ENCODE measurements at regions not wholly inside any gene's neighbourhood (a gene's known extent, or its start where the extent isn't known, plus 50 kb on each side); places are given as distances from the start of the nearest gene placed in this dataset.

DNA sequence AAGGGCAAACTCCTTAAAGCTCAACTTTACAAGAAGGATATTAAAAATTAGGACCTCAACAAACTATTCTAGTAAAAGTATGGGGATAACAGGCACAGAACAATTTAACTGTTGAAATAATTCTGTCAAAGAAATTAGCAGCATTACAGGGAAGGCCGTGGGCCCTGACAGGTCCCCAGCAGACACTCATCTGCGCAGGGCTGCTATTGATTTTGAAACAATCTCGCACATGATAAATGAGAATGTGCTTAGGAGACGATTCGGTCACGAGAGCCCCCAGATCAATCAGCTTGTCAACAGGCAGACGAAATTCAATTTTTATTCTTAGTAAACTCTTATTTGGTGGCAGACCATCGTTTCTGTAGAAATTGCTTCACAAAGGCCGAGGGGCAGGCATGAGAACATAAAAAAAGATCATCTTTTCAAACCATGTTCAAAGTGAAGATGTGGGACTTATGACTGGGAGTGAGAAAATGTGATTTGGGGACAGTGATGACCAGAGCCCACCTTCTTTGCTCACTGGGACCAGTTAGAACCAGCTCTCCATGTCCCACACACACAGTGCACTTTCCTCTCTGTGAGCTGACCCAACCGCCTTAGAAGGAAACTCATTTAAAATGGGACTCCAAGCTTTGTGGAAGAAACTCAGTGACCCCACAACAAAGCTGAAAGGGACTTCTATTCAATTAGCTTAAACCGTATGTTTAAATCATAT, 654.5 kb downstream of the TOX3 start:
- DNase-seq: no peak

DNA sequence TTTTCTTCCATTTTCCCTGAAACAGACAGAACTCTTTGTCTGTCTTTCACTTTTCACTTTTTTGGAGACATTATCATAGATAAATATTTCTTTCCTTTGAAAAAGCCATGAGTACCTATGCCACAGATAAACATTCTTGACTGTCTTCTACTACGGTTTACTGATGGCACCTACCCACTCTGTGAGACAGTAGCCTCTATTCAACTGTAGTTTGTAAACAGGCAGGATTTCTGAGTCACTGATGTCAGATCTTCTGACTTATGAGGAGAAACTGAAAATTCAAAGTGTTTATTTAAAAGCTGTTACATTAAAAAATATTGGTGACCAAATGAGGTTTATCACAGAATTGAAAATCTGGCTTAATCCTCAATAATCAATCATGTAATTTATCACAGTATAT, 658.4 kb downstream of the TOX3 start:
- no peak for DNase-seq

DNA sequence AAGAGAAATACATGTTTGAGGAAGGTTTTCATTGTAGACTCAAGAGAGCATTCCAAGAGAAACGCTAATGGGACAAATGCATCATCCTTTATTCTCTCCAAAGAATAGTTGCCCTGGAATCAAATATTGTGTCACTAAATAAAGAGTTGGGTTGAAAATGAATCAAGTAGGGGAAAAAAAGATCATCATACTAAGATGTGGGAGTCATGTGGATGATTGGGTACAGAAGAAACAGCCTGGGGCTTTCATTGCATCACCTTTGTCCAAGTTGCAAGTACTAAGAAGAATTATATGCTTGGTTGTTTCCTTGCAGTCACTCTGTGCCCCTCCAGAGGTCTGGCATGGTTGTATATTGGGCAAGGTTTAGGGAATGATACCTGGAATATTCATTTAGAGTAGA, 658.9 kb downstream of the TOX3 start:
- no peak for DNase-seq

DNA sequence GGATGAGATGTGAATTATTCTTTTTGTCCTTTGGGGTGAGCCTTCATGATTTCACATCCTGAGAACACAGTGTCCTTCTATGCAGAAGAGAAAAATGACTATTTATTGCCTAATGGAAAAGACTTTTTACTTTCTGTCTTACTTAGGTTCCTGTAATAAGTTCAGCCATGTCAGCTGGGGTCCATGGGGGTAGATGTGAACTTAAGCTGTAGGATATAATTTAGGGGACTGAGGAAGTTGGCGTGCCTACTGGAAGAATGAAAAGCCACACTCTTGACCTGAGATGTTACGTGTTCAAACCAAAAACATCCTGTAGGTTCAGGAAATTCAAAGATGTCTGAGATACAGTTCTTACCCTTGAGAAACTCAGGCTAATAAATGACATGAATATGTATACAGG, 660.5 kb downstream of the TOX3 start:
- DNase-seq: no peak

DNA sequence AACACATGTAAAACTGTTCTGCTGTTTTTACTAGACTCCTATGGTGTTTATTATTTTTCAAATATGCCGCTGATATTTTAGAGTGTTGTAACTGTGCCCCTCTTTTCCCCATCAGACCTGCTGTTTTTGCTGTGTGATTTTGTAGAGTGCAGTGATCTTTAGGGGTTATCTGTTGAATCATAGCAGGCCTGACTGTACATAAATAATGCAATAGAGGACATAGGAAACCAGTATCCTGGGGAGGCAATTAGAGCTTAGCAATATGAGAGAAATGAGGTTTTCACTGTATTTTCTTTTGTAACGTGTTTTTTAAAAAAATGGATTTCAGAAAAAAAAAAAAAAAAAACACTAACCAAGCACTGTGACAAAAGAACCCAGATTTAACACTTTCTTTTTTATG, 662.2 kb downstream of the TOX3 start:
- DNase-seq: no peak

DNA sequence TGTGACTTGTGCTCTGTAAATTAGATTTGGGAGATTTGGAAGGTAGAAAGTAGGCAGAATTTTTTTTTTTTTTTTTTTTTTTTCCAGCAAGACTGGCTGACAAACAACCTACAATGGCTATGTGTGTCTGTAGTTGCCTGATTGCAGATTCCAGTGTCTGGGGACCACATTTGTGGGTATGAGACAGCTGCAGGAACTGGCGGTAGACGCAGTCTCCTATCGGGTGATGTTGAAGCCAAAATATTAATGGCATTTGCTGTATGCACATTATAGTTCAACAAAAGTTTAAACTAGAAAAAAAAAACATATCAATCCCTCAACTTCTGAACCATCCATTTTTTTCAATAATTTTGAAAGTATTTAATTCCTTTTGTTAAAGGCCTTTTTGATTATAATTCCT, 665.2 kb downstream of the TOX3 start:
- DNase-seq: no peak

DNA sequence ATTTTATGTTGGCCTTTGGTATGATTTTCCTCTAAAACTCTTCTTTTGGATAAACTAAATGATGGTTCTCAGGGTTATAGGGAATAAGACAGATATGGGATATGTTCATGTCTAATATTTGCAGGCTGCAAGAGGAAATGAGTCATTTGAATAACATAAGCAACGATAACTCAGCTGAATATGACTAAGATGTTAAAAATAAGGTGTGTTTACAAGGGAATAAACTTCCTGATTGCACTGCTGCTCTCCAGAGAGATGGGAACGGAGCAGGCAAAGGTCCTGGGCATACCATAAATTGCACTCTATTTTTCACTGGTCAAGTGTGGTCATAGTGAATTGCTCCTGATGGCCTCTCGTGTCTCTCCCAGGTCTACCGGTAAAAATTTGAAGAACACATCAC, 666.2 kb downstream of the TOX3 start:
- no peak for DNase-seq

DNA sequence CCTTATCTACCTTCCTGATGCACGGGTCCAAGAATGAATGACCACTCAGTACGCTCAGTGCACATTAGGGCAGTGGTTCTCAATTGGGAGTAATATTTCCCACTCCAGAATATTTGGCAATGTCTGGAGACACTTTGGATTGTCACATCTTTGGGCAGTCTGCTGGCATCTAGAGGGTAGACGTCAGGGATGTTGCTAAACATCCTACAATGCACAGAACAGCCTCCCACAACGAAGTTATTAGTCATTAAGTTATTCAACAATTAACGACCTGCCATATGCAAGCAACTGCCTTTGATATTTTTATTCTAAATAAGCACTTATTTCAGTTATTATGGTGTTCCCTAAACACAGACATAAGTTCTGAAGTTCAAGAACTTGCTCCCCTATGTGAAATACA, 669.3 kb downstream of the TOX3 start:
- DNase-seq: no peak

DNA sequence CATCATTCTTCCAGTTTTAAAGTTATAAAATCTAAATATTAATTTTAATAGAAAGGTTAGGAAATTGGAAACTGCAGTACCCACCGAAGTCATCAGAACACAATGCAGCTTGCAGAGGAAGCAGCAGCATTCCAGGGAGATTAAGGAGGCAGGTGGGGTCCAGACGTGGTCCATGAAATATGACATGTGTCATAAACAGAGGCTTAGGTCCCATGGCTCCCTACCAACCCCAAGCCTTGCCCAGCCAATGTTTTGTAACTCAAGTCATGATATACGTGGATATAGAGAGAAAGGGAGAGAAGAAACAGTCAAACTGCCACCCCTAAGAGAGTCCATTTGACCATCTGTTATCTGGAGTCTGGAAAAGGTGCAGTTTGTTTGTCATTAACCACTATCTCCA, 670.0 kb downstream of the TOX3 start:
- DNase-seq: no peak

DNA sequence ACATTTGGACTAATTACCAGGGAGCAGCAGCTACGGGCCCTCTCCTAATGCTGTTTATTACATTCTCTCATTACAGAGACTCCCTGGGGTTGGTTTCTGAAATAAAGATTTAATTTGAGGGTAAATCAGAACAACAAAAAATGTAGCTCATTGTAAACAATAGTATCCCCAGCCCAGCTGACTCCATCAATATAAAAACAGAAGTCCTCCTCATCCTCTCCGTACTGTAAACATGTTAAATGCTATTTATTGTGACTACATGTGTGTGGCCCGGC, 670.4 kb downstream of the TOX3 start:
- DNase-seq: no peak

DNA sequence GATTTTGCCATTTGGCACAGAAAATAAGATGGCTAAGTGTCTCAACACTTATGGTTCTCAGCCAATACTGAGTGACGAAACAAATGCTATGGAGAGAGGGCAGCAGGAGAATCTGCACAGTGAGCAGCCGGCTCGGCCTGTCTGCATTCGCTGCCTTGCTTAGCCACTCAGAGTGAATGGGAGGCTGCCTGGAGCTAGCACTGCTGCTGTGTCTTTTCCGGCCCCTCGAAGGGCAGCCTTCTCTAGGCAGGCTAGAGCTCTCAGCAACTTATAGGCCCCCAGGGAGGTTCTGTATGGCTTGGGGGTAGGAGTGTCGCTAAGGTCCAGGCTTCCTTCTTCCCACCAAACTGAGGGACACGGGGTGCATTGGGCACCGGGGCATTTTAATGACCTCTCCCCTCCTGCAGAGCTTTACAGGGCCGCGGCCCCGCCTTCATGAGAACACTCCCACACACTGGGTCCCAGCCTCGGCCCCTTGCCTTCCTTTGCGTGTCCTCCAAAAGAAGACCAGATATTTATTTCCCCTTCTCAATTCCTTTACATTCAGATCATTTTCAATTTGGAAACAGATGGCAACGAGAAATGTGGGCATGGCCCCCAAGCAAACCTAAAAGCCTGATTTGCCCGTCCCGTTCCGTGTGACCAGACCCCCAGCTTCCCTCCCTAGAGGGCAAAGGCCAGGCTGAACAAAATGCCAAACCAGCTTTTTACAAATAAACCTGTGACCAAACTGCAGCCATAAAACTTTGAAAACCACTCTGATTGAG, 670.9 kb downstream of the TOX3 start:
- no peak for DNase-seq

DNA sequence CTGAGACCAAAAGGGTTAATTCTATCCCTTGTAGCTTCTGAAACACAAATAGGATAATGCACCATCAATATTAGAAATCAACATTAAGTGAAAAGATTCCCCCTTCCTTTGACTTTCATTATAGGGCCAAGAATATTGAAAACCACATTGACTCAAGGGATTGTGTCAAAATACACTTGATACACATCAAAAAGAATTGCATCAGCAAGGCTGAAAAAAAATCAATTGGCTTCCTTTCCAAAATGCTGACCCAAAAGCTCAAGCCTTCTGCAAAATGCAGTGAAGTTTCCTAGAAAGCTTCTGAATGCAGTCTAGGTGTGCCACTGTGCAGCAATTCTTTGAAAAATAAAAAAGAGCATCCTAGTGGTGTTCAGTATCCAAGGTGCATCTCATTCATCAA, 674.4 kb downstream of the TOX3 start:
- DNase-seq: no peak

DNA sequence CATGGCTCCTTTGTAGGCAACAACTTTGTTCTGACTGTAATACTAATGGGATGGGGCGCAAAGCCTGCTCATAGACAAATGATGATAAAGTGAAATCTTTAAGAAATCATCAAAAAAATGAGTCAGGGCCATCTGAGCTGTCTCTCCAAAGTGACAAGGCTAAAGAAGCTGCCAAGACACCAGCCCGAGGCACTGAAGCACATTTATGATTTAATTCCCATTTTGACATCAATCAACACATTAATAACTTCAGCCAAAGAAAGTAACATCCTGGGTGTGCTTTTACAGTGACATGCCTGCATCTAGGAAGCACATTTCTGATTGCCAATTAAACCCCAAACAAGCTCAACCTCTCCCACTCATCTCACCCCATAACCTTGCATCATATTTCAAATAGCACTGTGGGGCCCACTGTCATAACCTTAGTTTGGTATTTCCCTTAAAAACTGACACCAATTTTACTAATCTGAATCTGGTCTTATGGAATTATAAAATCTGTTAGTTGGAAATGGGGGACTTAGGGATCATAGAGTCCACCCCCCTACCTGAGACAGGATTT, 676.6 kb downstream of the TOX3 start:
- DNase-seq: no peak

DNA sequence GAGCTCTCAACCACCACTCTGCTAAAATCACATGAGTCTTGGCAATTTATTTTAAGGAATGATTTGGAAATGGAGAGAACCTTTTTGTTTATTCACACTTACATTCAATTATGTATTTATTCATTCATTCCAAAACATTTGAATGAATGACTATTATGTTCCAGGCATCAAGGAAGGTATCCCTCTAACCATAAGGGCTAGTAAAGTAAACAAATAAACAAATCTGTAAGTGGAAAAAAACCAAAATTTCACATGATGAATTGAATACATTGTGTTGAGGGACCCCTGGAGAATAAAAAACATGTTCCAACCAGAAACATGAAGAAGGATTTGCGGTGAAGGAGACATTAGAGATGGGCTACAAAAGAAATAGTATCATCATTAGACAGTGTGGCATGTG, 677.8 kb downstream of the TOX3 start:
- no peak for DNase-seq

DNA sequence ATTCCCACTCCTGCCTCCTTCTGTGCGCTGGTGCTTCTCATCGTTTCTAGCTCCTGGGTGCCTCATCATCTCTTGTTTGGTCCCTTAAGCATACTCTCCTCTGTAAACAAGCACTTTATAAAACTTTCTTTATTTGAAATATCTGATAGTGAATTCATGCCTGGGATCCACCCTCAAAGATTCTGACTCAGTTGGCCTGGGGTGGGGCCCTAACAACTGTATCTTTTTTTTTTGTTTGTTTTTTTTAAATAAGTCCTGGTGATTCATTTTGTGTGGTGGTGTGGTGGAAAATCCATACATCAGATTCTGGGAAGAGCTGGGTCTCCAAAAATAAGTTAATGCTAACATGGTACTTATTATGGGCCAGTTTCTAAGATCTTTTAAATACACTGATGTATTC, 678.3 kb downstream of the TOX3 start:
- DNase-seq: no peak

DNA sequence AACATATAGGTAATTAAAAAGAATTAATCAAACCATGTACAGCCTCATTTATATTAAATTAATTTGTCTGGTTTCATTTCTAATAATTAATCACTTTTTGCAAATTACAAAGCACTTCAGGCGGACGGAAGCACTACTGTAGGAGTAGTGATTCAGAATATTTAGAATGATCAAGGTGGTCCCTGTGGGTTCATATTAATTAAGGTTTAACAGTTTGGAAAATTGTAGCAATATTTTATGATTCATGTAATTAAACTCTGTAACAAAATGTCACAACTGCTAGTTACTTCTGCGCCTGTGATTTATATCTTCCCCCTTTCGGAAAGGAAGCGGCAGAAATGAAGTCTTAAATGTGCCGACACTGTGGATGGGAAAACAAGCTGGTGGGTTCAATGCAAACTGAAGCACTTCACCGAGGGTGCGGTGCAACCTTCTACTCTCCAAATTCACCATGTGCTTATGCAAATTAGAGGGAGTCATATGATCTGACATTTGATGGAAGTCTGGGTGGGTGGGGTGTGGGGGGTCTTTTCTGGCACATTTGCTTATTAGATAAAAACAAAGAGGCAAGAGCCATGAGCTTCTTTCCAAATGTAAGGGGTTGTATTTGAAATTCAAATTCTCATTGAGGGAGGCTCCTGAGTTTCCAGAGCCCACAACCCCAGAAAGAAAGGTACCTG, 679.4 kb downstream of the TOX3 start:
- DNase-seq: no peak

DNA sequence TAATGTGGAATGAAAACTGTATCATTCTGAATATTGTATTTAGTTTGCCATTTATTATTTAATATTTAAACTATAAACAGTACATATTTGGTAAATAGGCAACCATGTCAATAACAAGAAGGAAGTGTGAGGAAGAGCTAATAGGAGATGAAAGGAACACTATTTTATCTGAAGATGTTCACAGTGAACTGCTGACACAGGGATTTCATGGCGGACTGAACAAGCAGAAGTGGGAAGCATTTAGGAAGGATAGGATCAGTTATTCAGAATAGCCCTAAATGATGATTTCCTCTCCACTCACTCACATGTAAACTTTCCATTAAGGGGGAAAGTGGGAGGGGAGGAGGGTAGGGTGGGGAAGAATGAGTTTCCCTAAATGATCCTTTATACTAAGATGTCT, 682.4 kb downstream of the TOX3 start:
- DNase-seq: no peak

DNA sequence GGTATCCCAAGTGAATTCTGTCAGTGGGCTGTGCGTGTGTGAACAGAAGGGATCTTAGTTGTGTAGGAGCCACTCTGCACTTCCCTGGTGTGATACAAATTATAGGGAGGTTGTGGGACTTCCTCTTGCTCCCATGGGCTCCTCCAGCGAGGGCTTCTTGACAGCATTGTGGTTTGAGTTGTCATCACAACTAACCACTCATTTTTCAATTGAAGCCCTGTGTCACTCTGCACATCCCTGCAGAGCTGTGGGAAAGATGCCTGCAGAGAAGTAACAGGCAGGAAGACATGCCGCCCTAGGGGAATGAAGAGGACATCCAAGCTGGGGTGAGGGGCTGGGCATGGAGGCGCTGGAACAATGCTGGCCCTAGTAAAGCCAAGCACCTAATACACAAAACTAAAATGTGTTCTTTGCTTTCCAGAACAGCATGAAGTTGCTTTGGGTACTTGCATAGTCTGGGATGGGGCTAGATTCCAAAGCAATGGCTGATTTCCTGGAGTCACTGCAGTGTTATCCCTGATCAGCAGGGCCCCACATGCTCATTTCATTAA, 692.5 kb downstream of the TOX3 start:
- DNase-seq: no peak

DNA sequence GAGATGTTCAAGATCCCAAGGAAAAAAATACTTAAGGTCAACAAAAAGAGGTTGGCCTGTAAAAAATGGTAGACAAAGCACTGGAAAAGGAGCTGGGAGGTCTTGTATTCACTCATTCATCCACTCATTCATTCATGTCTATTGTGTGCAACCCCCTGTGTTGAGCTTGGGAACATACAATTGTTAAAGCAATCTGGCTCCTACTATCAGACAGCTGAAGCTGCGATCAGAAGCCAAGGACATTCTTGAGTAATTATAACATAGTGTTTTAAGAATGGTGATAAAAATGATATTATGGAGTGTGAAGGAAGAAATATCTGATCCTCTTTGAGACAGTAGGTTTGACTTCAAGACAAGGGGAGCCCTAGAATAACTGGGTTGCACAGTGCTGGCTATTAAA, 693.4 kb downstream of the TOX3 start:
- DNase-seq: no peak

DNA sequence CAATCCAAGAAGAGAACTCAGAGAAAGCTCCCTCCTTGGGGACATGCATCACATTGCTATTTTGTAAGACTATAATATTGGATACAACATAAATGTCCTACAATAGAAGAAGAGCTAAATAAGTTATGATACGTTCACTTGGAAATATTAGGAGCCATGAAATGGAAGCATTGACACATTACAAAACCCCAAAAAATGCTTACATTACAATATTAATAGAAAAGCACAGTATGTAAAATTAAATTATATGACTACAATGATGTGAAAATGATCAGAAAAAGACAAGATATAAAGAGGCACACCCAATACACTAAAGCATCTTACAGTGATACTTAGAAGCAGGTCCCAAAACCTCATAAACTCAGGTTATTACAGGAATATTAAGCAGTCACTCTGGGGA, 694.1 kb downstream of the TOX3 start:
- DNase-seq: no peak

DNA sequence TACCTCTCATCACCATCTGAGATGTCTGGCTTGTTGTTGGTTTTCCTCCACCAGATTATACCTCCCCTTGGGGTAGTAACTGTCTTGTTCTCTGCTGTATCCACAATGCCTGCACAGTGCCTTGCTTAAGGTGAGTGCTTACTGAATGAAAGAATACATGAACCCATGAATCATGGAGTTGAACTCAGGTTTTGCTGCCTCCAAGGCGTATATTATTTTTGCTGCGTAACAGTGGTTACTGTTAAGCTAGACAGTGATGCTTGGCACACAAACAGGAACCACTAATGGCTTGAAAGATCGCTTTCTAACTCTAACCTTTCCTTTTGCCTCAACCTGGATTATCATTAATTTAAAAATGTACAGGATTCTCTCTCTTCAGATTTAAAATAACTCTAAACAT, 695.8 kb downstream of the TOX3 start:
- no peak for DNase-seq

DNA sequence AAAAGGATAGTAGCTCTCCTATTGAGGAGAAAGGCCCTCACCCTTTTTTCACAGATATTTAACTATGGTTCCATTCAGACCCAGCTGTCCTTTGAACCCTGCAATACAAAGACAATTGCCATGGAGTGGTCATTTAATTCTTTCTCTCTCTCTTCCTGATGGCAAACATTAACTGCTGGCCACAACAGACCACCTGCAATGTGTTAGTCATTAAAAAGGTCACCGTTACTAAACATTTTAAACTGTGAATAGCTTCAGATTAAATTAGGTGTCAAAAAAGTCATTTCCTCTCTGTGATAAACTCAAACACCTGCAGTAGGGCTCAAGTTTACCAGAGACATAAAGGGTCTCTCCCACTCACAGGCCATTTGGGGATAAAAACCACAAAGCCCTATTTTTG, 697.2 kb downstream of the TOX3 start:
- no peak for DNase-seq

DNA sequence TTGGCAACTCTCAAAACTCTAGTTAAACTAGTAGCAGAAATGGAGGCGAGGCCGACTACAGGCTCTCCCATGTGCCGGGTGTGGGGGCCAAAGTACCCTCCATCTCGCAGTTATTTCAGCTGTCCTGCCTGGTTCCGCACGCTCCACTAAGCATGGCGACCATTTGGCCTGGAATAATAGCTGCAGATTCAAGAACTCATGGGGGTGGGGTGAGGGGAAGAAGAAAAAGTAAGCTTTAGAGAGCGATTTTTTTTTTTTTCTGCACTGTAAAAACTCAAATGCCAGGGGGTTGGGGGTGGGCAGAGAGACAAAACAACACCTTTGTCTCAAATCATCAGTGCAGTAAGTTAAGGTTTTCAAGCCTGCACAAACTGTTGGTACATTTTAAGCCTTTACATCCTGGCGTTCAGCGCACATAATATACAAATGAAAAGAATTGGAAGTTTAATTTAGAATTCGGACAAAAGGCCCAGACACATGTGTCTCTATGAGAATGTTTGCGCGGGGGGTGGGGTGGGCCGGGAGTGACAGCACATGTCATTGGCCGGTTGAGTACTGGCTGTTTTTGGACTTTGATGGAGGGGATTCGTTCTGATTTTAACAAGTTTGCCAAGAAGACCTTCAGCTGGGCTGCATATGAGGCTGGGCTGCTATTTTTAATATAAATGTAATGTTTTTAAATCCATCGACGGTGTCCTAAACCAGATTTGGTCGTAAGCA, 694.7 kb upstream of the SALL1 start:
- no peak for DNase-seq

All from CD4-positive, alpha-beta T cell treated with Interferon alpha-2 for 1 hour (primary cell).